C4-2B (cell line): ENCODE measurements at regions not wholly inside any gene's neighbourhood (a gene's known extent, or its start where the extent isn't known, plus 50 kb on each side); places are given as distances from the start of the nearest gene placed in this dataset.
"Not testable (repeated sequence)": the region's sequence is repeated elsewhere in the genome, so short reads cannot be mapped to it uniquely, and the experiment has no call there.

Source experiments
- H3K27ac ChIP-seq: fragments of 450-650 bp; 2 replicates; pipeline ENCODE4 v1.5.1; 2017
- CTCF ChIP-seq: fragments of 450-650 bp; conservative IDR thresholded peaks from 2 replicates; pipeline ENCODE4 v1.5.1; 2017; ENCODE audit warnings: mild to moderate bottlenecking
- ZFX ChIP-seq: fragments of 450-650 bp; IDR thresholded peaks from 2 replicates; pipeline ENCODE4 v1.6.1; 2017

DNA sequence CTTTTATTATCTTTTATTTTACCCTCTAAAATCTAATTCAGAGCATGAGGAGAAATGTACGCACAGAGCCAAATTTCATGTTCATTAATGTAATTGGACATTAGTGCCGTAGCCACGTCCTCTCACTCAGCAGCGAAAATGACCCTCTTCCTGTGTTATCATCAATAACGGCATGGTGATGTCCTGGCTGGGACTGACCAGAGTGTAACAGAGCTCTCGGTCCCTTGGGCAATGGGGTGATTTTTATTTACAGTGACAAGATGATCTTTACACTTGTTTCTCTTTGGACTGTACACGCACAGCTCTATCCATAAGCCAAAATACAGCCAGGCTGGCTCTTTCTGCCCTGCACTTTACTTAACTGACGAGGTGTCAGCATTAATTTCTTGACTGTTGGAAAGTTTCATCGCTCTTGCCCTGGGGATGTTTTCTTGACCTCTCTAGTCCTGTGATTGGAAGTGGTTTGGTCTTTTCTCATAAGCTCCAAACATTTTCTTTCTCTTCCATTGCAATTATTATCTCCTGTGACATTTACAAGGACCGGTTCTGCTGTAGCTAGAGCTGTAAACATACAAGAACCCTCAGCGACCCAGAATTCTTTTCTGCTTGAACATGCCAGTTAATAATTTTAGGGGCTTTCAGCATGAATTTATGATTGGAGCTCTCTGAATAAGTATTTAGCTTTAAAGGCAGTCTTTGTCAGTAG, 308.0 kb upstream of the PIK3C3 start:
- no peak for TF ChIP-seq CTCF
- no peak for TF ChIP-seq ZFX
- H3K27ac ChIP-seq = no peak overlapping the region

- no peak overlapping the region for H3K27ac ChIP-seq
- TF ChIP-seq CTCF (no peak), ZFX (no peak)
Observed at GRCh38 chr18:41645589-41646360, 309.3 kb upstream of the PIK3C3 start.

DNA sequence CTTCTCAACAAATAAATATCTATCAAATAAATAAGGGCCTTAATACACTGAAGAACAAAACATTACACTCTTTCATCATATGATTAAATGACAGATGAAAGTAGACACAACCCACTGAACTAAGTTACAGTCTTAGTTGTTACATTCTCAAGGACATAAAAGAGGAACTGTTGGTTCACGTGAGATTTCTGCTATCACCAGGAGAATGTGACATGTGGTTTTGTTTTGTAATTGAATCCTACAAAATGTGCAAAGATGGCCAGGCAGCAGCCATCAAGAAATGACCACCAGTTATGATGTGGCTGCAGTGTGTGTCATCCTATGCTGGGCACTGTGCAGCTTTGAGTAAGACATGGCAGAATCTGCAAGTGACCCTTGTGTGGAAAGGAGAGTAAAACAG, 310.6 kb upstream of the PIK3C3 start:
- no peak overlapping the region for H3K27ac ChIP-seq
- TF ChIP-seq CTCF (no peak), ZFX (no peak)

- no peak overlapping the region for H3K27ac ChIP-seq
- no peak for TF ChIP-seq CTCF
- TF ChIP-seq ZFX = no peak
Observed at GRCh38 chr18:41643427-41643826, 311.6 kb upstream of the PIK3C3 start.

DNA sequence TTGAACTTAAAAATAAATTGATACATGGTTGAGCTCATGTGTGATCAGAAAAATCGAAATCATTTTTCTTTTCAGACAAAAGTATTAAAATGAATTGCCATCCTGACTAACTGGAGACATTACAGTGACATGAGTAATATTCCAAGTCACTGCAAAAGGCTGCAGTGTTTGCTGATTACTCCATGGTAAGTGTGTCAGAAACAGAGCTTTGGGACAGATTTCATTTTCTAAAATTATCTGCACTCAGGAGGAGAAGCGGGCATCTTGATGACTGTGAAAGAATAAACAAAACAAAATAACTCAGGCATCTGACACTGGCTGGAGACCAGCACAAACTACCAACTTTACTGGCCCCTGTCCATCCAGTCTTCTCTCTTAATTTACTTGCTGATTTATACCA, 312.3 kb upstream of the PIK3C3 start:
- no peak overlapping the region for H3K27ac ChIP-seq
- TF ChIP-seq ZFX (no peak), CTCF (no peak)

GRCh38 chr18:41639218-41639617, 315.8 kb upstream of the PIK3C3 start:
- TF ChIP-seq CTCF (no peak), ZFX (no peak)
- H3K27ac ChIP-seq = no peak overlapping the region

DNA sequence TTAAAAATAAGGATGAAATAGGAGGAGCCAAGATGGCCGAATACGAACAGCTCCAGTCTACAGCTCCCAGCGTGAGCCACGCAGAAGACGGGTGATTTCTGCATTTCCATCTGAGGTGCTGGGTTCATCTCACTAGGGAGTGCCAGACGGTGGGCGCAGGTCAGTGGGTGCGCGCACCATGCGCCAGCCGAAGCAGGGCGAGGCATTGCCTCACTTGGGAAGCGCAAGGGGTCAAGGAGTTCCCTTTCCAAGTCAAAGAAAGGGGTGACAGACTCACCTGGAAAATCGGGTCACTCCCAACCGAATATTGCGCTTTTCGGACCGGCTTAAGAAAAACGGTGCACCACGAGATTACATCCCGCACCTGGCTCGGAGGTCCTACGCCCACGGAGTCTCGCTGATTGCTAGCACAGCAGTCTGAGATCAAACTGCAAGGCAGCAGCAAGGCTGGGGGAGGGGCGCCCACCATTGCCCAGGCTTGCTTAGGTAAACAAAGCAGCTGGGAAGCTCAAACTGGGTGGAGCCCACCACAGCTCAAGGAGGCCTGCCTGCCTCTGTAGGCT, 323.2 kb upstream of the PIK3C3 start:
- not testable (repeated sequence) for H3K27ac ChIP-seq
